Progenitor cell of endocrine pancreas (in vitro differentiated cells): ENCODE measurements at regions not wholly inside any gene's neighbourhood (a gene's known extent, or its start where the extent isn't known, plus 50 kb on each side); places are given as distances from the start of the nearest gene placed in this dataset.

Source experiments
- DNase-seq: peaks from one replicate; pipeline ENCODE4 v3.0.0; 2021; ENCODE audit warnings: low spot score; ENCODE audit not compliant: unreplicated experiment
- H3K27ac Mint-ChIP-seq: 2 replicates; pipeline ENCODE4 v1.8.0; 2021; ENCODE audit warnings: mild to moderate bottlenecking, moderate library complexity, mixed read lengths
- H3K27me3 Mint-ChIP-seq: 2 replicates; pipeline ENCODE4 v1.8.0; 2021; ENCODE audit warnings: mixed read lengths
- H3K36me3 Mint-ChIP-seq: 2 replicates; pipeline ENCODE4 v1.8.0; 2022; ENCODE audit warnings: mixed read lengths; ENCODE audit not compliant: insufficient read depth
- H3K4me1 Mint-ChIP-seq: 2 replicates; pipeline ENCODE4 v1.8.0; 2021; ENCODE audit warnings: low read depth, mixed read lengths
- H3K4me3 Mint-ChIP-seq: 2 replicates; pipeline ENCODE4 v1.8.0; 2021; ENCODE audit warnings: low read depth, mild to moderate bottlenecking, moderate library complexity, mixed read lengths
- H3K9me3 Mint-ChIP-seq: 2 replicates; pipeline ENCODE4 v1.8.0; 2021; ENCODE audit warnings: low read depth, mixed read lengths
- TF ChIP-seq, protein P1 (sequence below): fragments of 200-600 bp; sonication (generic); IDR thresholded peaks from one replicate; pipeline ENCODE4 v1.5.0; 2021; ENCODE audit warnings: antibody characterized with exemption, mild to moderate bottlenecking; ENCODE audit not compliant: unreplicated experiment

DNA sequence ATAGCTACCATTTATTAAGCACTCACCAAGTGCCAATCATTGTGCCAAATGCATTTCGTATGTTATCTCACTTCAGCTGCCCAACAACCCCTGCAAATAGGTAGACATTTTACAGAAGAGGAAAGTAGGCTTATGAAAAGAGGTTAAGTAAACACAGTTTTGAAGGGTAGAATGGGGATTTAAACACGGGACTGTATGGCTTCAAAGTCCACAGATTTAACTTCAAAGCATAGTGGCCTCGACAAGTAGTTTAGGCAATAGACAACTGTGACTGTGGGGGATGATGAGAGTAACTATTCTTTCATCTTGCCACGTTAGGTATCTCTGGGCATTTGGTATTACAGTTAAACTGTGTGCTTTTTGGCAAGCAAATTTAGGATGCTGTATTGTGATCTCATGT, 266.8 kb upstream of the SRRM4 start:
- Mint-ChIP-seq H3K36me3 (no peaks in the 10 kb centered on the region), H3K27ac (no peak overlapping the region), H3K27me3 (peaks cover 33% of the 10 kb centered on the region), H3K4me1 (no peaks in the 10 kb centered on the region), H3K4me3 (no peak overlapping the region), H3K9me3 (no peaks in the 10 kb centered on the region)
- DNase-seq, result no peak
- TF ChIP-seq, protein P1, sequence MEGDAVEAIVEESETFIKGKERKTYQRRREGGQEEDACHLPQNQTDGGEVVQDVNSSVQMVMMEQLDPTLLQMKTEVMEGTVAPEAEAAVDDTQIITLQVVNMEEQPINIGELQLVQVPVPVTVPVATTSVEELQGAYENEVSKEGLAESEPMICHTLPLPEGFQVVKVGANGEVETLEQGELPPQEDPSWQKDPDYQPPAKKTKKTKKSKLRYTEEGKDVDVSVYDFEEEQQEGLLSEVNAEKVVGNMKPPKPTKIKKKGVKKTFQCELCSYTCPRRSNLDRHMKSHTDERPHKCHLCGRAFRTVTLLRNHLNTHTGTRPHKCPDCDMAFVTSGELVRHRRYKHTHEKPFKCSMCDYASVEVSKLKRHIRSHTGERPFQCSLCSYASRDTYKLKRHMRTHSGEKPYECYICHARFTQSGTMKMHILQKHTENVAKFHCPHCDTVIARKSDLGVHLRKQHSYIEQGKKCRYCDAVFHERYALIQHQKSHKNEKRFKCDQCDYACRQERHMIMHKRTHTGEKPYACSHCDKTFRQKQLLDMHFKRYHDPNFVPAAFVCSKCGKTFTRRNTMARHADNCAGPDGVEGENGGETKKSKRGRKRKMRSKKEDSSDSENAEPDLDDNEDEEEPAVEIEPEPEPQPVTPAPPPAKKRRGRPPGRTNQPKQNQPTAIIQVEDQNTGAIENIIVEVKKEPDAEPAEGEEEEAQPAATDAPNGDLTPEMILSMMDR, result no peak

DNA sequence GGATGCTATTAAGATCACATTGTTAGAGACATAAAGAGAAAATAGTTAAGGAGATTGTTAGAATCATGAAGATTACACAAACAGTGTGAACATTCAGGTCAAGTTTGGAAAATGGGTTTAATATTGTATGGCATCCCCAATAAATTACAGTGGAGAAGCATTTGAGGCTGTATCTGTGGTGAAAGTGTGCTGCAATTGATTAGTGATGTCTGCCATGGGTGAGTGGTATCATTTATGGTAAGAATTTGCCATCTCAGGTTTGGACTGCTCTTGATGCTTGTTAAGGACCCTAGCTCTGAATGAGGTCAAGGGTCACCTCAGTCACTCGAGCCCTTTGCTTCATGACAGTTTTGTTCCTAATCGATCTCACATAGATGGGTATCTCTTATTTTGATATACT, 265.7 kb upstream of the SRRM4 start:
- DNase-seq, result no peak
- H3K27me3 Mint-ChIP-seq, result peaks cover 26% of the 10 kb centered on the region

DNA sequence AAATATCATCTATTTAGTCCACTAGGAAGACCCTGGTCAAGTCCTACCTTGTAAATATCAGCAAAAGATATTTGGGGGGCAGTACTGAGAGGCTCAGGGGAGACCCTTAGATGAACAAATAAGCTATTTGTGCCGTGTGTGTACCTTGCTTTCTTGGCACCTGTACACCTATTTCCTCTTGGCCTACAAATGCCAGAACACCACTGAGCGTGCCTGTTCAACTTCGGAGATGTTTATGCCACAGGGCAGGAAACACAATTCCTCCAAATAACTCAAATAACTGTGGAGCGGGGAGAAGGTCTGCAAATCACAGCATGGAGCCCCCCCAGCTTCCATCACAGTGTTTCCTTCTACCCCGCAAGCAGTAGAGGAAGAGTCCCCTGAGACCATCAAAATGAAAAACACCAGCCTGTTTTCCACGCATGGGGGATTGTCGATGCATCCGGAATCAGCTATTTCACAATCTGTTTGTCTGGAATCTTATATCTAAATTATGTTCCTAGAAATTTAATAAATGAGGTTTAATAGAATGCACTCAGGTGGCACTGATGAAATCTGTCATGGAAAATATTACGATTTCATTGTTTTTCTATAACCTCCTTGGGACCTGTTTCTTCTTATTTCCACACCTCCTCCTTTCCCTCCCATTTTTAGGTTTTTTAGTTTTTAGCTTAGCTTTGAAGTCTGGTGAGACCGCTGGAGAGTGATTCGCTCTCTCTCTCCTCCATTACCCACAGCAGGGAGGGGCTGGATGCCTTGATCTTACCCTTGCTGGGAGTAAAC, 254.0 kb upstream of the SRRM4 start:
- no peak for DNase-seq
- Mint-ChIP-seq H3K27ac (no peak overlapping the region), H3K4me3 (no peak overlapping the region), H3K36me3 (no peaks in the 10 kb centered on the region), H3K9me3 (no peaks in the 10 kb centered on the region), H3K4me1 (no peaks in the 10 kb centered on the region), H3K27me3 (peaks cover 17% of the 10 kb centered on the region)
- TF ChIP-seq, protein P1, result no peak

More for the DNA sequence above, 265.7 kb upstream of the SRRM4 start:
- Mint-ChIP-seq H3K27ac (no peak overlapping the region), H3K36me3 (no peaks in the 10 kb centered on the region), H3K9me3 (no peaks in the 10 kb centered on the region), H3K4me3 (no peak overlapping the region), H3K4me1 (no peaks in the 10 kb centered on the region)
- TF ChIP-seq, protein P1, result no peak

DNA sequence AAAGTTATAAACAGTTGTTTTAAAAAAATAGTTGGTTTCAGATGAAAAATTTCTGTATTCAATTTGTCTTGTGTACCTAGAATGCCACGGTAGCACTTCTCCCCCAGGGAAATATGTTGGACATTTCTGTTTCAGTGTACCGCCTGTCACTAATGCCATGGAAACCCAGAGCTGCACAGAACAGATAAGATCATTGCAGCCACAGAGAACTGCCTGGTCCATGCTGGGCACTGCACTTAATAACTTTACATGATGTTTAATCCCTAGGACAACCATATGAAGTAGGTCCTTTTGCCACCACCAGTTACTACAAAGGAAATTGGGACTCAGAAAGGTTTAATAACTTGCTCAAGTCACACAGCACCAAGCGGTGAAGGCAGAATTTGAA, 253.4 kb upstream of the SRRM4 start:
- Mint-ChIP-seq H3K36me3 (no peaks in the 10 kb centered on the region), H3K27me3 (peaks cover 11% of the 10 kb centered on the region), H3K4me3 (no peak overlapping the region), H3K9me3 (no peaks in the 10 kb centered on the region), H3K4me1 (no peaks in the 10 kb centered on the region), H3K27ac (no peak overlapping the region)
- DNase-seq, result no peak
- TF ChIP-seq, protein P1, result no peak

DNA sequence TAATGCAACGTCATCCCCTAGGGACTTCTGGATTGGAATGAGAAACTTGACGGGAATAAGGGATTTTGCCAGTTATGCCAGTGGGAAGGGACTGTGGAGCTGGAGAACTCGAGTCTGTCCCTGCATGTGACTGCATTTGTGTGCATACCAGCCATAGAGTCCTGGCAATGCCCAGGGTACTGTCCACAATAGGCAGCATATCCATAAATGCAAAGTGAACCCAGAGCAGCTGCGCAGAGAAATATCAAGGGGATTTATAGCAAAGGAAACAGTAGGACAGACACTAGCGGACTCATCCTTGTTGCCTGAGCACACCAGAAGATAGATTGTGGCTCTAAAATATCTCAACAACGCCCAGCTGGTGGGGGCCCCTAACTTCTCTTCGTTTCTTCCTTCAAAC, 247.1 kb upstream of the SRRM4 start:
- no peak overlapping the region for H3K4me3 Mint-ChIP-seq
- H3K36me3 Mint-ChIP-seq, result no peaks in the 10 kb centered on the region
- TF ChIP-seq, protein P1, result no peak
- peaks cover 35% of the 10 kb centered on the region for H3K27me3 Mint-ChIP-seq
- no peaks in the 10 kb centered on the region for H3K4me1 Mint-ChIP-seq
- no peaks in the 10 kb centered on the region for H3K9me3 Mint-ChIP-seq
- no peak for DNase-seq
- no peak overlapping the region for H3K27ac Mint-ChIP-seq
